Neural cell (in vitro differentiated cells): ENCODE measurements at regions not wholly inside any gene's neighbourhood (a gene's known extent, or its start where the extent isn't known, plus 50 kb on each side); places are given as distances from the start of the nearest gene placed in this dataset.

Source experiments
- H2AFZ ChIP-seq: fragments of 200-600, 300-800 bp; sonication (generic), shearing (Covaris generic); 2 replicates; pipeline ENCODE4 v1.6.0; 2014; ENCODE audit warnings: low read depth, mild to moderate bottlenecking, antibody characterized with exemption, low read length, moderate library complexity
- H3F3A ChIP-seq: fragments of 200-600 bp; shearing (Covaris generic); 2 replicates; pipeline ENCODE4 v1.6.1; 2016; ENCODE audit warnings: mild to moderate bottlenecking, moderate library complexity, mixed read lengths, antibody characterized with exemption, low read length; ENCODE audit not compliant: insufficient read depth, poor library complexity, severe bottlenecking
- H3K27ac ChIP-seq: fragments of 200-600, 300-800 bp; sonication (generic), shearing (Covaris generic); 2 replicates; pipeline ENCODE4 v1.5.1; 2014; ENCODE audit warnings: mild to moderate bottlenecking, low read length, moderate library complexity
- H3K27me3 ChIP-seq: fragments of 300-800, 200-600 bp; sonication (generic), shearing (Covaris generic); 2 replicates; pipeline ENCODE4 v1.6.0; 2014; ENCODE audit warnings: mild to moderate bottlenecking, low read depth, low read length, moderate library complexity; ENCODE audit not compliant: insufficient read depth
- H3K36me3 ChIP-seq: fragments of 300-800, 200-600 bp; sonication (generic), shearing (Covaris generic); 2 replicates; pipeline ENCODE4 v1.5.1; 2014; ENCODE audit warnings: mild to moderate bottlenecking, antibody characterized with exemption, low read length, moderate library complexity; ENCODE audit not compliant: insufficient read depth
- H3K4me2 ChIP-seq: fragments of 300-800, 200-600 bp; sonication (generic), shearing (Covaris generic); 2 replicates; pipeline ENCODE4 v1.6.0; 2014; ENCODE audit warnings: mild to moderate bottlenecking, low read length
- H3K4me3 ChIP-seq: fragments of 300-800, 200-600 bp; sonication (generic), shearing (Covaris generic); 2 replicates; pipeline ENCODE4 v1.5.1; 2014; ENCODE audit warnings: mild to moderate bottlenecking, low read length, moderate library complexity
- H3K79me2 ChIP-seq: fragments of 200-600 bp; shearing (Covaris generic); replicated peaks from 2 replicates; pipeline ENCODE4 v1.6.0; 2014; ENCODE audit warnings: mild to moderate bottlenecking, low read length, moderate library complexity; ENCODE audit not compliant: insufficient read depth
- H3K9ac ChIP-seq: fragments of 300-800, 200-600 bp; sonication (generic), shearing (Covaris generic); 2 replicates; pipeline ENCODE4 v1.6.1; 2016; ENCODE audit warnings: mild to moderate bottlenecking, low read length, mixed read lengths
- H3K9me2 ChIP-seq: fragments of 200-600 bp; shearing (Covaris generic); 2 replicates; pipeline ENCODE4 v1.6.1; 2016; ENCODE audit warnings: mild to moderate bottlenecking, low read length, mixed read lengths; ENCODE audit not compliant: insufficient read depth
- H3K9me3 ChIP-seq: fragments of 200-600, 300-800 bp; sonication (generic), shearing (Covaris generic); 2 replicates; pipeline ENCODE4 v1.6.1; 2016; ENCODE audit warnings: mild to moderate bottlenecking, mixed run types, low read length, moderate library complexity, mixed read lengths
- H4K20me1 ChIP-seq: fragments of 200-600 bp; shearing (Covaris generic); 2 replicates; pipeline ENCODE4 v1.6.1; 2016; ENCODE audit warnings: mild to moderate bottlenecking, mixed run types; ENCODE audit not compliant: insufficient read depth
- CTCF ChIP-seq: fragments of 450-650 bp; IDR thresholded peaks from 2 replicates; pipeline ENCODE4 v1.5.1; 2014; ENCODE audit warnings: antibody characterized with exemption, mild to moderate bottlenecking, moderate library complexity; ENCODE audit not compliant: poor library complexity, severe bottlenecking
- EP300 ChIP-seq: fragments of 450-650 bp; conservative IDR thresholded peaks from 2 replicates; pipeline ENCODE4 v1.6.1; 2014; ENCODE audit warnings: antibody characterized with exemption, mild to moderate bottlenecking, moderate library complexity; ENCODE audit not compliant: poor library complexity, severe bottlenecking
- EZH2 ChIP-seq: fragments of 200-600, 300-800 bp; shearing (Covaris generic), sonication (generic); IDR thresholded peaks from 2 replicates; pipeline ENCODE4 v1.6.1; 2014; ENCODE audit warnings: antibody characterized with exemption, low read length, borderline replicate concordance, mild to moderate bottlenecking; ENCODE audit not compliant: insufficient read depth, poor library complexity, severe bottlenecking
- MXI1 ChIP-seq: fragments of 450-650 bp; conservative IDR thresholded peaks from 2 replicates; pipeline ENCODE4 v1.6.1; 2014; ENCODE audit warnings: antibody characterized with exemption, mild to moderate bottlenecking; ENCODE audit not compliant: poor library complexity, severe bottlenecking
- POLR2AphosphoS5 ChIP-seq: IDR thresholded peaks from 2 replicates; pipeline ENCODE4 v1.6.1; 2012
- RAD21 ChIP-seq: fragments of 450-650 bp; conservative IDR thresholded peaks from 2 replicates; pipeline ENCODE4 v1.6.1; 2014; ENCODE audit warnings: antibody characterized with exemption, mild to moderate bottlenecking, moderate library complexity
- REST ChIP-seq: IDR thresholded peaks from 2 replicates; pipeline ENCODE4 v1.6.1; 2012; ENCODE audit warnings: borderline replicate concordance
- SMC3 ChIP-seq: fragments of 450-650 bp; conservative IDR thresholded peaks from 2 replicates; pipeline ENCODE4 v1.6.1; 2014; ENCODE audit warnings: antibody characterized with exemption, mild to moderate bottlenecking, moderate library complexity; ENCODE audit not compliant: poor library complexity
- TAF1 ChIP-seq: IDR thresholded peaks from 2 replicates; pipeline ENCODE4 v1.6.1; 2012; ENCODE audit warnings: low read depth

- no peaks in the 10 kb centered on the region for H3K36me3 ChIP-seq
- H3K27me3 ChIP-seq: no peaks in the 10 kb centered on the region
- H3K4me3 ChIP-seq: no peak overlapping the region
- no peak overlapping the region for H3K4me2 ChIP-seq
- no peak overlapping the region for H3K9ac ChIP-seq
- TF ChIP-seq TAF1: no peak
- no peak overlapping the region for H2AFZ ChIP-seq
- H3K9me2 ChIP-seq: no peaks in the 10 kb centered on the region
- H4K20me1 ChIP-seq: no peaks in the 10 kb centered on the region
- H3F3A ChIP-seq: no peaks in the 10 kb centered on the region
- no peaks in the 10 kb centered on the region for H3K79me2 ChIP-seq
- no peak overlapping the region for H3K27ac ChIP-seq
- H3K9me3 ChIP-seq: no peaks in the 10 kb centered on the region
These were observed 79.9 kb upstream of the APC start for GRCh38 chr5:112657804-112658203.

GRCh38 chr5:112660359-112660758 is 77.3 kb upstream of the APC start:
- Histone ChIP-seq H3K27me3 (no peaks in the 10 kb centered on the region), H4K20me1 (no peaks in the 10 kb centered on the region), H3K36me3 (no peaks in the 10 kb centered on the region), H3K9ac (no peak overlapping the region), H3K79me2 (no peaks in the 10 kb centered on the region), H3K4me3 (no peak overlapping the region), H3K27ac (no peak overlapping the region), H3F3A (no peaks in the 10 kb centered on the region), H3K9me2 (no peaks in the 10 kb centered on the region), H3K4me2 (no peak overlapping the region), H2AFZ (no peak overlapping the region), H3K9me3 (no peaks in the 10 kb centered on the region)
- no peak for TF ChIP-seq RAD21
- no peak for TF ChIP-seq REST
- TF ChIP-seq POLR2AphosphoS5: no peak
- TF ChIP-seq SMC3: no peak
- no peak for TF ChIP-seq EP300
- no peak for TF ChIP-seq CTCF
- no peak for TF ChIP-seq MXI1
- no peak for TF ChIP-seq TAF1
- TF ChIP-seq EZH2: no peak

- Histone ChIP-seq H3K4me3 (no peak overlapping the region), H2AFZ (no peak overlapping the region), H3K27ac (no peak overlapping the region), H3K9me2 (no peaks in the 10 kb centered on the region), H3K9me3 (no peaks in the 10 kb centered on the region), H3K79me2 (no peaks in the 10 kb centered on the region), H4K20me1 (no peaks in the 10 kb centered on the region), H3K4me2 (no peak overlapping the region), H3K36me3 (no peaks in the 10 kb centered on the region), H3K9ac (no peak overlapping the region), H3K27me3 (no peaks in the 10 kb centered on the region), H3F3A (no peaks in the 10 kb centered on the region)
- TF ChIP-seq EZH2 (no peak), MXI1 (no peak), CTCF (no peak), RAD21 (no peak), REST (no peak), TAF1 (no peak), SMC3 (no peak), EP300 (no peak)
These were observed 74.5 kb upstream of the APC start for GRCh38 chr5:112663146-112663545.
